ENCODE measurements at regions not wholly inside any gene's neighbourhood (a gene's known extent, or its start where the extent isn't known, plus 50 kb on each side); places are given as distances from the start of the nearest gene placed in this dataset.

DNA sequence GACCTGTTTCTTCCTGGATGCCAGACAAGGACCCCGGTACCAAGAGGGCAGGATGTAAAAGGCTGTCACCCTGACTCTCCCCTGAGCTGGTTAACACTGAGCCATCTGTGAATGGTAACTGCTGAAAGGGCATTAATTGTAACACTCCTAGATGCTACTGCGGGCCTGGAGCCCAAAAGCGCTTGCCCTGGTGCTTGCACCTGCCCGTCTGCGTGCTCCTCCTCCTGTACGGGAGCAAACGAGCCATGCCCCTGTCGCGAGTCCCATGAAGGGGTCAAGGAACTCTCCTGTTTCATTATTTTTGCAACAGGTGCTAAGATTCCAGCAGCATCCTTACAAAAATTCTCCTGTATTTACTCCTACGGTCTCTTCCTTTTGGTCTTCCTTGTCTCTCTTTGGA, 140.0 kb upstream of the LAMA2 start:
- TF ChIP-seq CTCF (IDR thresholded peaks at IDR 0.05; ENCODE audit: insufficient read depth, low read length, poor library complexity, severe bottlenecking) (no peak), EZH2phosphoT487 (conservative IDR thresholded peaks at IDR 0.05; ENCODE audit: low read length) (no peak)
